Prostate gland (tissue), 2 donors: ENCODE measurements at regions not wholly inside any gene's neighbourhood (a gene's known extent, or its start where the extent isn't known, plus 50 kb on each side); places are given as distances from the start of the nearest gene placed in this dataset.

ENCODE experiments used
- DNase-seq: peaks from one replicate; pipeline ENCODE4 v3.0.0-alpha.2; 2019; ENCODE audit warnings: low spot score
- H3K27ac ChIP-seq, 2 donors: fragments of 200-600 bp; sonication (generic); 2 replicates each; pipeline ENCODE4 v1.5.1; 2017 to 2019
- H3K27me3 ChIP-seq: fragments of 200-600 bp; sonication (generic); replicated peaks from 2 replicates; pipeline ENCODE4 v1.5.1; 2019; ENCODE audit not compliant: insufficient read depth
- H3K36me3 ChIP-seq, 2 donors: fragments of 200-600 bp; sonication (generic); 1 replicate in 1 of 2; 2 replicates in 1 of 2; pipeline versions ENCODE4 v1.5.1 to v1.8.1; 2017 to 2019
- H3K4me1 ChIP-seq: fragments of 200-600 bp; sonication (generic); replicated peaks from 2 replicates; pipeline ENCODE4 v1.5.1; 2019
- H3K4me3 ChIP-seq, 2 donors: fragments of 200-600 bp; sonication (generic); 2 replicates each; pipeline ENCODE4 v1.5.1; 2017 to 2019
- H3K9me3 ChIP-seq: fragments of 200-600 bp; sonication (generic); 2 replicates; pipeline ENCODE4 v1.5.1; 2017
- WGBS: methylation state at CpG from one replicate; pipeline ENCODE4 v1.1.5; 2018; 5-methylcytosine and 5-hydroxymethylcytosine counted together
- intact Hi-C: fragments of 100-400 bp; cut with DNase I; formaldehyde crosslinking; loops from one replicate; pipeline ENCODE4 v1.14.2; 2022
- small RNA-seq, 2 donors: library from RNA; depleted of rRNA; stranded (forward); fragments of <200 nt; gene quantifications; one replicate each; pipeline ENCODE3, GENCODE V24; 2016
- TF ChIP-seq, protein P1 (sequence below), 4 experiments: fragments of 200-600 bp in 2 of 4; fragments of 450-650 bp in 2 of 4; sonication (generic) in 2 of 4; IDR thresholded peaks; 1 replicate in 3 of 4; 2 replicates in 1 of 4; pipeline ENCODE4 v1.5.1; 2016 to 2019; ENCODE audit warnings: antibody characterized with exemption in 4 of 4, mild to moderate bottlenecking in 2 of 4, moderate library complexity in 2 of 4

DNA sequence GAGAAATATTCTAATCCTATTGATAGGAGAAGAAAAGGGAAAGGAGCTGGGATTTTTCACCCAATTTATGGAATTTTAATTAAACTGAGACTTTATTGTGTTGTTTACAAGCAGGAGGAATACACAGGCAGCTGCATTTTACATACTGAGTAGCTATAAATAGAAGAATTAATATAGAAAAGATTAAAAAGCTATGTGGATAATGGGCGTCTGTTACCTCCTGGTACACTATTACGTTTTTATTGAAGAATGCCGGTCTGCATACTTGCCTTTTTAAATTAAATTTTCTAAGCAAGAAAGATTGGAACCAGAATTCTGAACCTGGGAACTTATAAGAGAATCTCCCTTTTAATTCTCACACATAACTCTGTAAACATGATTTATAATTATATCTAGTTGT lies 52.1 kb upstream of the CACHD1 start:
- intact Hi-C loops, result no loop called here
- 92% methylated on average over 3 of the region's 3 CpGs for WGBS
- no peaks in the 10 kb centered on the region for H3K27me3 ChIP-seq
- no peak overlapping the region for H3K4me3 ChIP-seq
- H3K36me3 ChIP-seq, result no peaks in the 10 kb centered on the region
- TF ChIP-seq, protein P1, sequence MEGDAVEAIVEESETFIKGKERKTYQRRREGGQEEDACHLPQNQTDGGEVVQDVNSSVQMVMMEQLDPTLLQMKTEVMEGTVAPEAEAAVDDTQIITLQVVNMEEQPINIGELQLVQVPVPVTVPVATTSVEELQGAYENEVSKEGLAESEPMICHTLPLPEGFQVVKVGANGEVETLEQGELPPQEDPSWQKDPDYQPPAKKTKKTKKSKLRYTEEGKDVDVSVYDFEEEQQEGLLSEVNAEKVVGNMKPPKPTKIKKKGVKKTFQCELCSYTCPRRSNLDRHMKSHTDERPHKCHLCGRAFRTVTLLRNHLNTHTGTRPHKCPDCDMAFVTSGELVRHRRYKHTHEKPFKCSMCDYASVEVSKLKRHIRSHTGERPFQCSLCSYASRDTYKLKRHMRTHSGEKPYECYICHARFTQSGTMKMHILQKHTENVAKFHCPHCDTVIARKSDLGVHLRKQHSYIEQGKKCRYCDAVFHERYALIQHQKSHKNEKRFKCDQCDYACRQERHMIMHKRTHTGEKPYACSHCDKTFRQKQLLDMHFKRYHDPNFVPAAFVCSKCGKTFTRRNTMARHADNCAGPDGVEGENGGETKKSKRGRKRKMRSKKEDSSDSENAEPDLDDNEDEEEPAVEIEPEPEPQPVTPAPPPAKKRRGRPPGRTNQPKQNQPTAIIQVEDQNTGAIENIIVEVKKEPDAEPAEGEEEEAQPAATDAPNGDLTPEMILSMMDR (IDR thresholded peaks at IDR 0.05), result no peak
- DNase-seq, result no peak
- no peaks in the 10 kb centered on the region for H3K4me1 ChIP-seq
- H3K27ac ChIP-seq, result no peak overlapping the region
- H3K9me3 ChIP-seq, result no peaks in the 10 kb centered on the region

Small RNA genes lying in the stretch of these regions (small RNA-seq; reads per million reads assigned to genes)
- gene RNU7-62P, result 0 reads per million in 2 donors
